ENCODE measurements at regions not wholly inside any gene's neighbourhood (a gene's known extent, or its start where the extent isn't known, plus 50 kb on each side); places are given as distances from the start of the nearest gene placed in this dataset.

DNA sequence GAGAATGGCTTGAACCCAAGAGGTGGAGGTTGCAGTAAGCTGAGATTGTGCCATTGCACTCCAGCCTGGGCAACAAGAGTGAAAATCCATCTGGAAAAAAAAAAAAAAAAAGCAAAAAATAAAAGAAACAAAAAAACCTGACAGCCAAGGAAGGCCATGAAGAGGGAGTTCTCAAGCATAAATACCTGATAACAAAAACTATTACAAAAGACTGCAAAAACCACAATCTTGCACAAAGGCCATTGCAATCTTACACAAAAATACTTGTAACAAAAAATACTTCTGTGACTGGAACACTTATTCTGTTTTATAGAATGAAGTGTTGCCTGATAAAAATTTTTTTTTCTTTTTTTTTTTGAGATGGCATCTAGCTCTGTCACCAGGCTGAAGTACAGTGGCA, 61.5 kb upstream of the TSC22D1 start:
- H3K9me3 ChIP-seq (ENCODE audit: insufficient read depth in 2 of 2, low read depth in 1 of 2, low read length in 1 of 2), result 0 out of 4 replicates have a peak, but pooled peaks cover 0 to 2% of the 10 kb centered on the region in 2 experiments
- DNase-seq (ENCODE audit: low read depth in 1 of 2, low spot score in 2 of 2) (no peak), FAIRE-seq (no peak)
- H3K27ac ChIP-seq (ENCODE audit: low read depth, low read length), result no peak overlapping the region
- H3K56ac ChIP-seq (replicated peaks; ENCODE audit: insufficient read length, low read depth, low read length), result no peak overlapping the region
- H3K18ac ChIP-seq (ENCODE audit: extremely low read depth, low read length), result no peak overlapping the region
- no peak overlapping the region for H4K5ac ChIP-seq (ENCODE audit: insufficient read length, low read depth, low read length)
- no peaks in the 10 kb centered on the region for H3K4me1 ChIP-seq (replicated peaks in 1 of 4; ENCODE audit: control insufficient read depth in 3 of 4, insufficient read depth in 4 of 4, low read length in 3 of 4)
- no peaks in the 10 kb centered on the region for H3K79me1 ChIP-seq (ENCODE audit: low read depth, low read length)
- H2AFZ ChIP-seq (ENCODE audit: low read length), result no peak overlapping the region
- CTCF ChIA-PET (ENCODE audit: partially characterized antibody), result interaction anchor here (0.7 to 2.4 kb wide), 3 partner anchors 11 to 116 kb away, joined by 3 to 10 read pairs (median 4); no protein-coding TSS in a partner anchor
- no peak overlapping the region for H3K4me2 ChIP-seq (ENCODE audit: insufficient read depth in 1 of 2, low read depth in 2 of 2, low read length in 2 of 2)
- no peak overlapping the region for H2BK12ac ChIP-seq (ENCODE audit: low read depth, low read length)
- H3K4me3 ChIP-seq (ENCODE audit: extremely low read depth in 1 of 4, insufficient read depth in 2 of 4, low read depth in 3 of 4, low read length in 4 of 4), result no peak overlapping the region
- no peak overlapping the region for H2BK120ac ChIP-seq (replicated peaks; ENCODE audit: low read depth, low read length)
- no peaks in the 10 kb centered on the region for H3K79me2 ChIP-seq (ENCODE audit: control insufficient read depth in 1 of 2, insufficient read depth in 2 of 2, low read length in 2 of 2)
- H3K4ac ChIP-seq (replicated peaks; ENCODE audit: insufficient read length, low read depth, low read length), result no peak overlapping the region
- no peak overlapping the region for H2BK20ac ChIP-seq (ENCODE audit: low read length)
- no peak overlapping the region for H3K9ac ChIP-seq (replicated peaks in 1 of 4; ENCODE audit: extremely low read depth in 1 of 4, low read depth in 3 of 4, low read length in 3 of 4)
- H3K27me3 ChIP-seq (replicated peaks in 1 of 4; ENCODE audit: control insufficient read depth in 3 of 4, extremely low read depth in 1 of 4, insufficient read depth in 3 of 4, low read length in 3 of 4), result no peaks in the 10 kb centered on the region
- no peak overlapping the region for H3K23ac ChIP-seq (ENCODE audit: insufficient read length)
- H4K91ac ChIP-seq (replicated peaks; ENCODE audit: insufficient read length, low read length), result no peak overlapping the region
- H2BK15ac ChIP-seq (ENCODE audit: low read length), result no peak overlapping the region
- no peak overlapping the region for H3K14ac ChIP-seq (ENCODE audit: insufficient read length)
- no peak overlapping the region for H4K8ac ChIP-seq (ENCODE audit: extremely low read depth, insufficient read depth, low read length)
- POLR2A ChIA-PET (ENCODE audit: partially characterized antibody), result no interaction called here
- no peaks in the 10 kb centered on the region for H3K23me2 ChIP-seq (ENCODE audit: low read depth, low read length)
- no peaks in the 10 kb centered on the region for H4K20me1 ChIP-seq (replicated peaks in 1 of 2; ENCODE audit: control insufficient read depth in 1 of 2, insufficient read depth in 2 of 2, low read length in 2 of 2)
- H2AK5ac ChIP-seq (ENCODE audit: low read depth, low read length), result no peak overlapping the region
- H3K36me3 ChIP-seq (ENCODE audit: control insufficient read depth in 2 of 4, insufficient read depth in 4 of 4, low read length in 3 of 4), result no peaks in the 10 kb centered on the region
- no peak for TF ChIP-seq SP1 (IDR thresholded peaks at IDR 0.05; ENCODE audit: low read depth, low read length)
- no peak for TF ChIP-seq NANOG (IDR thresholded peaks at IDR 0.05; ENCODE audit: insufficient read depth, low read depth, low read length, poor library complexity, severe bottlenecking)
- no peak overlapping the region for H2BK5ac ChIP-seq (ENCODE audit: low read depth, low read length)
